ENCODE measurements at regions not wholly inside any gene's neighbourhood (a gene's known extent, or its start where the extent isn't known, plus 50 kb on each side); places are given as distances from the start of the nearest gene placed in this dataset.

GRCh38 chr4:36737691-36738090 is 456.3 kb downstream of the DTHD1 start:
- no peak for DNase-seq

GRCh38 chr4:36740796-36741310 is 459.4 kb downstream of the DTHD1 start:
- DNase-seq: no peak

- DNase-seq: no peak
Observed at GRCh38 chr4:36747277-36748129, 466.1 kb downstream of the DTHD1 start.

GRCh38 chr4:36753048-36753447 is 471.6 kb downstream of the DTHD1 start:
- peak; percentile 29 for DNase-seq

GRCh38 chr4:36757580-36758311 is 476.3 kb downstream of the DTHD1 start:
- no peak for DNase-seq

GRCh38 chr4:36758312-36759178 is 477.1 kb downstream of the DTHD1 start:
- DNase-seq: no peak

- DNase-seq: no peak
Observed at GRCh38 chr4:36761607-36762006, 480.2 kb downstream of the DTHD1 start.

GRCh38 chr4:36763814-36764213 is 480.7 kb upstream of the NWD2 start:
- no peak for DNase-seq

GRCh38 chr4:36767596-36767995 is 476.9 kb upstream of the NWD2 start:
- no peak for DNase-seq

GRCh38 chr4:36771411-36772153 is 473.0 kb upstream of the NWD2 start:
- DNase-seq: no peak

- no peak for DNase-seq
Observed at GRCh38 chr4:36772154-36772516, 472.4 kb upstream of the NWD2 start.

GRCh38 chr4:36773467-36773866 is 471.1 kb upstream of the NWD2 start:
- DNase-seq: peak; percentile 1

- DNase-seq: no peak
Observed at GRCh38 chr4:36775544-36775943, 469.0 kb upstream of the NWD2 start.

GRCh38 chr4:36779601-36780000 is 464.9 kb upstream of the NWD2 start:
- DNase-seq: no peak

GRCh38 chr4:36785973-36786372 is 458.6 kb upstream of the NWD2 start:
- DNase-seq: no peak

GRCh38 chr4:36786519-36786918 is 458.0 kb upstream of the NWD2 start:
- no peak for DNase-seq

GRCh38 chr4:36794716-36795115 is 449.8 kb upstream of the NWD2 start:
- no peak for DNase-seq

GRCh38 chr4:36812149-36812548 is 432.4 kb upstream of the NWD2 start:
- DNase-seq: no peak

GRCh38 chr4:36815536-36815935 is 429.0 kb upstream of the NWD2 start:
- DNase-seq: no peak

- DNase-seq: no peak
Observed at GRCh38 chr4:36823199-36823967, 421.2 kb upstream of the NWD2 start.

GRCh38 chr4:36824682-36825081 is 419.9 kb upstream of the NWD2 start:
- no peak for DNase-seq

- DNase-seq: no peak
Observed at GRCh38 chr4:36835246-36835645, 409.3 kb upstream of the NWD2 start.

All from activated CD4-positive, alpha-beta T cell treated with anti-CD3 and anti-CD28 coated beads, Interleukin-2, amount 50 U/mL, for 16 hours (primary cell).